Spleen (tissue), 11 donors: ENCODE measurements at regions not wholly inside any gene's neighbourhood (a gene's known extent, or its start where the extent isn't known, plus 50 kb on each side); places are given as distances from the start of the nearest gene placed in this dataset.

ENCODE experiments used
- DNase-seq: peaks from one replicate; pipeline ENCODE4 v3.0.0-alpha.2; 2020
- H3K27ac ChIP-seq, 8 donors: fragments of 200-600 bp; sonication (generic) in 7 of 8; 1 replicate in 4 of 8; 2 replicates in 4 of 8; pipeline versions ENCODE4 v1.5.0 to v1.8.0; 2016 to 2021; ENCODE audit warnings: inconsistent platforms in 4 of 8, mild to moderate bottlenecking in 4 of 8, moderate library complexity in 1 of 8
- H3K27me3 ChIP-seq, 7 donors: fragments of 200-600 bp; sonication (generic) in 6 of 7; replicated peaks in 1 of 7; 1 replicate in 4 of 7; 2 replicates in 3 of 7; pipeline versions ENCODE4 v1.5.0 to v1.8.0; 2016 to 2021; ENCODE audit warnings: inconsistent platforms in 3 of 7, mild to moderate bottlenecking in 1 of 7
- H3K36me3 ChIP-seq, 6 donors: fragments of 200-600 bp; sonication (generic) in 5 of 6; 1 replicate in 4 of 6; 2 replicates in 2 of 6; pipeline versions ENCODE4 v1.5.0 to v1.8.0; 2016 to 2021; ENCODE audit warnings: inconsistent platforms in 2 of 6
- H3K4me1 ChIP-seq, 6 donors: fragments of 200-600 bp; sonication (generic) in 5 of 6; 1 replicate in 3 of 6; 2 replicates in 3 of 6; pipeline versions ENCODE4 v1.5.0 to v1.8.0; 2016 to 2021; ENCODE audit warnings: inconsistent platforms in 3 of 6
- H3K4me3 ChIP-seq, 8 donors: fragments of 200-600 bp; sonication (generic) in 7 of 8; 1 replicate in 4 of 8; 2 replicates in 4 of 8; pipeline versions ENCODE4 v1.5.0 to v1.8.0; 2016 to 2021; ENCODE audit warnings: inconsistent platforms in 4 of 8, mild to moderate bottlenecking in 4 of 8, moderate library complexity in 2 of 8
- H3K9me3 ChIP-seq, 8 donors: fragments of 200-600 bp; sonication (generic) in 7 of 8; 1 replicate in 4 of 8; 2 replicates in 4 of 8; pipeline versions ENCODE4 v1.5.0 to v1.8.0; 2016 to 2021; ENCODE audit warnings: inconsistent platforms in 4 of 8
- CTCF ChIP-seq, 11 experiments: fragments of 200-600 bp in 7 of 11; fragments of 450-650 bp in 4 of 11; sonication (generic) in 4 of 11; IDR thresholded peaks in 8 of 11; conservative IDR thresholded peaks in 3 of 11; 1 replicate in 7 of 11; 2 replicates in 4 of 11; pipeline versions ENCODE4 v1.4.0 to v1.8.0; 2016 to 2021; ENCODE audit warnings: antibody characterized with exemption in 11 of 11, inconsistent platforms in 4 of 11, mild to moderate bottlenecking in 1 of 11
- POLR2A ChIP-seq, 3 donors: fragments of 450-650 bp; IDR thresholded peaks; one replicate each; pipeline ENCODE4 v1.5.1; 2017; ENCODE audit warnings: antibody characterized with exemption in 3 of 3, mild to moderate bottlenecking in 1 of 3
- POLR2AphosphoS5 ChIP-seq, 3 donors: sonication (generic); formaldehyde crosslinking; IDR thresholded peaks; one replicate each; pipeline ENCODE4 v1.5.1; 2017; ENCODE audit warnings: antibody characterized with exemption in 3 of 3
- WGBS, 5 donors: extraction: QIAGEN DNeasy Blood & Tissue Kit in 3 of 5; methylation state at CpG; one replicate each; pipeline versions ENCODE4 v1.1.5 to v1.1.7; 2013 to 2018; 5-methylcytosine and 5-hydroxymethylcytosine counted together
- intact Hi-C: fragments of 100-400 bp; cut with DNase I; formaldehyde crosslinking; loops from one replicate; pipeline ENCODE4 v1.15.0; 2023; ENCODE audit warnings: low total_unique reads
- donor health status: healthy with polysubstance abuse.
- donor health status: DM: no; HTN: no; CAD: no; lungs with moderate emphysema.
- donor health status: DM: no; HTN: no; CAD: no.
- donor health status: Bipolar disorder and iron deficiency.
- donor health status: healthy.
- donor health status: DM: no; HTN: no; CAD: no.
- donor health status: DM: yes; HTN: yes; CAD: no.

GRCh38 chrX:45502396-45502795 lies 301.7 kb upstream of the DIPK2B start:
- peaks cover 0 to 8% (median 0%) of the 10 kb centered on the region in 8 donors for H3K9me3 ChIP-seq
- H3K4me1 ChIP-seq, result no peaks in the 10 kb centered on the region
- no peak for TF ChIP-seq POLR2A (IDR thresholded peaks at IDR 0.05)
- TF ChIP-seq POLR2AphosphoS5 (IDR thresholded peaks at IDR 0.05), result no peak
- no peak for TF ChIP-seq CTCF (IDR thresholded peaks at IDR 0.05 in 8 of 11, conservative IDR thresholded peaks at IDR 0.05 in 3 of 11)
- H3K4me3 ChIP-seq, result no peak overlapping the region
- 75 to 88% (median 82%) methylated on average over 2 of the region's 2 CpGs for WGBS, 5 donors
- H3K36me3 ChIP-seq, result no peaks in the 10 kb centered on the region
- intact Hi-C loops, result no loop called here
- no peak for DNase-seq
- H3K27me3 ChIP-seq, result no peaks in the 10 kb centered on the region
- H3K27ac ChIP-seq, result no peak overlapping the region

GRCh38 chrX:45497290-45497689 lies 296.6 kb upstream of the DIPK2B start:
- H3K9me3 ChIP-seq, result peaks cover 4 to 40% (median 15%) of the 10 kb centered on the region in 8 donors
- 57 to 91% (median 88%) methylated on average over 1 to 3 of the region's 3 CpGs for WGBS, 5 donors
- no peaks in the 10 kb centered on the region for H3K36me3 ChIP-seq
- H3K27me3 ChIP-seq, result no peaks in the 10 kb centered on the region
- DNase-seq, result no peak
- no peak overlapping the region for H3K27ac ChIP-seq
- H3K4me3 ChIP-seq, result no peak overlapping the region
- no peak for TF ChIP-seq CTCF (IDR thresholded peaks at IDR 0.05 in 8 of 11, conservative IDR thresholded peaks at IDR 0.05 in 3 of 11)
- TF ChIP-seq POLR2AphosphoS5 (IDR thresholded peaks at IDR 0.05), result no peak
- TF ChIP-seq POLR2A (IDR thresholded peaks at IDR 0.05), result no peak
- H3K4me1 ChIP-seq, result no peaks in the 10 kb centered on the region
- intact Hi-C loops, result no loop called here

GRCh38 chrX:45485719-45486118 lies 285.0 kb upstream of the DIPK2B start:
- WGBS, 5 donors, result 74 to 94% (median 89%) methylated on average over 1 of the region's 1 CpG

GRCh38 chrX:45479835-45480422 lies 279.3 kb upstream of the DIPK2B start:
- H3K4me3 ChIP-seq, result no peak overlapping the region
- no peak for TF ChIP-seq POLR2AphosphoS5 (IDR thresholded peaks at IDR 0.05)
- no peak for TF ChIP-seq POLR2A (IDR thresholded peaks at IDR 0.05)
- no peak for TF ChIP-seq CTCF (IDR thresholded peaks at IDR 0.05 in 8 of 11, conservative IDR thresholded peaks at IDR 0.05 in 3 of 11)
- peaks cover 0 to 9% (median 0%) of the 10 kb centered on the region in 8 donors for H3K9me3 ChIP-seq
- no peak for DNase-seq
- no peaks in the 10 kb centered on the region for H3K36me3 ChIP-seq
- H3K27ac ChIP-seq, result no peak overlapping the region
- intact Hi-C loops, result no loop called here
- peaks cover 0 to 4% (median 0%) of the 10 kb centered on the region in 7 donors for H3K27me3 ChIP-seq
- 65 to 85% (median 83%) methylated on average over 4 of the region's 4 CpGs for WGBS, 5 donors
- no peaks in the 10 kb centered on the region for H3K4me1 ChIP-seq

More at GRCh38 chrX:45485719-45486118, 285.0 kb upstream of the DIPK2B start:
- intact Hi-C loops, result no loop called here
- Histone ChIP-seq H3K4me1 (no peaks in the 10 kb centered on the region), H3K27ac (no peak overlapping the region), H3K27me3 (no peaks in the 10 kb centered on the region), H3K9me3 (peaks cover 0 to 21% (median 6%) of the 10 kb centered on the region in 8 donors), H3K36me3 (no peaks in the 10 kb centered on the region), H3K4me3 (no peak overlapping the region)
- TF ChIP-seq POLR2A (IDR thresholded peaks at IDR 0.05), result no peak
- TF ChIP-seq CTCF (IDR thresholded peaks at IDR 0.05 in 8 of 11, conservative IDR thresholded peaks at IDR 0.05 in 3 of 11), result no peak
- no peak for TF ChIP-seq POLR2AphosphoS5 (IDR thresholded peaks at IDR 0.05)
- no peak for DNase-seq
